OCI-LY7 (cell line): ENCODE measurements at regions not wholly inside any gene's neighbourhood (a gene's known extent, or its start where the extent isn't known, plus 50 kb on each side); places are given as distances from the start of the nearest gene placed in this dataset.

Source experiments
- BruUV-seq: library from RNA; stranded (reverse); fragments of 400-500 nt; replicated peaks from 2 replicates; lab custom pipeline; 2021; lab: Mats Ljungman, UMichigan
- CTCF ChIA-PET: fragments of 300-600 bp; sonication (Branson Sonifier 250); formaldehyde crosslinking; loops from one replicate; lab custom pipeline; 2022; ENCODE audit warnings: antibody characterized with exemption; ENCODE audit not compliant: unreplicated experiment; lab: Charles Lee
- POLR2A ChIA-PET: fragments of 300-600 bp; sonication (Branson Sonifier 250); formaldehyde crosslinking; loops from one replicate; lab custom pipeline; 2022; ENCODE audit warnings: antibody characterized with exemption; lab: Charles Lee
- DNase-seq: peaks from one replicate; pipeline ENCODE4 v3.0.0-alpha.2; 2015; ENCODE audit warnings: low spot score
- H2AFZ ChIP-seq: fragments of 200-600 bp; sonication (generic), shearing (Covaris generic); 2 replicates; pipeline ENCODE4 v1.6.1; 2014; ENCODE audit warnings: mild to moderate bottlenecking, antibody characterized with exemption, low read length, moderate library complexity
- H3K27ac ChIP-seq: fragments of 200-600 bp; sonication (generic); 2 replicates; pipeline ENCODE4 v1.5.1; 2014; ENCODE audit warnings: mixed run types, low read depth, mild to moderate bottlenecking, moderate library complexity, low read length, inconsistent platforms; ENCODE audit not compliant: poor library complexity, severe bottlenecking
- H3K36me3 ChIP-seq: fragments of 200-600 bp; sonication (generic); 2 replicates; pipeline ENCODE4 v1.6.1; 2014; ENCODE audit warnings: mild to moderate bottlenecking, antibody characterized with exemption, low read length, moderate library complexity, mixed read lengths; ENCODE audit not compliant: insufficient read depth
- H3K4me1 ChIP-seq: fragments of 200-600 bp; sonication (generic); 2 replicates; pipeline ENCODE4 v1.5.1; 2014; ENCODE audit warnings: mild to moderate bottlenecking, low read length; ENCODE audit not compliant: insufficient read depth, poor library complexity, severe bottlenecking
- H3K4me2 ChIP-seq: fragments of 200-600 bp; sonication (generic); 2 replicates; pipeline ENCODE4 v1.6.1; 2014; ENCODE audit warnings: mild to moderate bottlenecking, low read length
- H3K4me3 ChIP-seq: fragments of 200-600 bp; sonication (generic); 2 replicates; pipeline ENCODE4 v1.5.1; 2014; ENCODE audit warnings: mild to moderate bottlenecking, low read depth, low read length; ENCODE audit not compliant: poor library complexity, severe bottlenecking
- H3K79me2 ChIP-seq: fragments of 200-600 bp; sonication (generic); 2 replicates; pipeline ENCODE4 v1.6.1; 2016; ENCODE audit warnings: low read depth, mild to moderate bottlenecking, low read length, moderate library complexity, mixed read lengths; ENCODE audit not compliant: insufficient read depth
- H3K9me2 ChIP-seq: fragments of 200-600 bp; sonication (generic); 2 replicates; pipeline ENCODE4 v1.6.1; 2016; ENCODE audit warnings: mild to moderate bottlenecking, low read length, mixed read lengths; ENCODE audit not compliant: insufficient read depth
- H3K9me3 ChIP-seq: fragments of 200-600 bp; sonication (generic); 2 replicates; pipeline ENCODE4 v1.6.1; 2014; ENCODE audit warnings: mild to moderate bottlenecking, mixed run types, low read length, mixed read lengths
- H4K20me1 ChIP-seq: fragments of 200-600 bp; sonication (generic); 2 replicates; pipeline ENCODE4 v1.6.1; 2014; ENCODE audit warnings: mild to moderate bottlenecking, antibody characterized with exemption, low read length, moderate library complexity, mixed read lengths; ENCODE audit not compliant: insufficient read depth
- EZH2phosphoT487 ChIP-seq: fragments of 200-600 bp; sonication (generic); IDR thresholded peaks from 2 replicates; pipeline ENCODE4 v1.6.1; 2018; ENCODE audit warnings: low read depth, borderline replicate concordance, mild to moderate bottlenecking, mixed run types, antibody characterized with exemption, low read length, moderate library complexity, mixed read lengths
- intact Hi-C: fragments of 100-400 bp; cut with micrococcal nuclease; formaldehyde crosslinking; loops from one replicate; pipeline ENCODE4 v1.10.0; 2022; ENCODE audit not compliant: unreplicated experiment
- TF ChIP-seq, protein P1 (sequence below): fragments of 200-600 bp; sonication (generic); conservative IDR thresholded peaks from 2 replicates; pipeline ENCODE4 v1.5.1; 2014; ENCODE audit warnings: mild to moderate bottlenecking, antibody characterized with exemption, low read length, moderate library complexity, mixed read lengths

DNA sequence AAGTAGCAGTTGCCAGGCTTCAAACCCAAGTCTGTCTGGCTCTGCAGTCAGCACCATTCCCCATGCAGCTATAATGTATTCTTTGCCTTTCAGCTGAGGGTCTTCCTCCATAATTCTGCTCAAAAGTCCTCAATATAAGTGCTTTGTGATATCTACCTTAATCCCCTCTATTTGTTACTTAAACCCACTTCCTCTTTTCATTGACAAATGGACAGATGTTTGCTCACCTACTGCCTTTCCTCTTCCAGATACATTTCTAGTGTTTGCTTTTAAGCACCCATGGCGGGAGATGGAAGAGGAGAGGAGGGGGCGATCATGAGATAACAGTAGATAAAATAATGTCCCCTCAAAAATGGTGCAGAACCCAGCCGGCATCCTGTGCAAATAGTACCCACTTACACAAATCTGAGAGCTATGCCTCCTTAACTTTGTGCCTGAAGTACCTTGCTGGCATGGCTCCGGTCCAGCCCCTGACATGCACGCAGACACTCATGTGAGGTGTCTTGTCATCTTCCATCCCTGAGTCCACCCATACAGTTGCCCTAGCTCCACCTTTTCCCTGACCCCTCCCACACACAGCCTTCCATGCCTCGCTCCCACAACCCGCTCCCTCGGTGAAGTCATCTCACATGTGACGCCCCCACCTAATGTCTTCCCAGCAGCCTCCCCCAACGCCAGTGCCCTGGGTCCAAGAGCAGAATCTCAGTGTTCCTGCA is 109.6 kb downstream of the TRIM29 start:
- H4K20me1 ChIP-seq: no peaks in the 10 kb centered on the region
- intact Hi-C loops: no loop called here
- DNase-seq: no peak
- TF ChIP-seq EZH2phosphoT487: no peak
- TF ChIP-seq, protein P1, sequence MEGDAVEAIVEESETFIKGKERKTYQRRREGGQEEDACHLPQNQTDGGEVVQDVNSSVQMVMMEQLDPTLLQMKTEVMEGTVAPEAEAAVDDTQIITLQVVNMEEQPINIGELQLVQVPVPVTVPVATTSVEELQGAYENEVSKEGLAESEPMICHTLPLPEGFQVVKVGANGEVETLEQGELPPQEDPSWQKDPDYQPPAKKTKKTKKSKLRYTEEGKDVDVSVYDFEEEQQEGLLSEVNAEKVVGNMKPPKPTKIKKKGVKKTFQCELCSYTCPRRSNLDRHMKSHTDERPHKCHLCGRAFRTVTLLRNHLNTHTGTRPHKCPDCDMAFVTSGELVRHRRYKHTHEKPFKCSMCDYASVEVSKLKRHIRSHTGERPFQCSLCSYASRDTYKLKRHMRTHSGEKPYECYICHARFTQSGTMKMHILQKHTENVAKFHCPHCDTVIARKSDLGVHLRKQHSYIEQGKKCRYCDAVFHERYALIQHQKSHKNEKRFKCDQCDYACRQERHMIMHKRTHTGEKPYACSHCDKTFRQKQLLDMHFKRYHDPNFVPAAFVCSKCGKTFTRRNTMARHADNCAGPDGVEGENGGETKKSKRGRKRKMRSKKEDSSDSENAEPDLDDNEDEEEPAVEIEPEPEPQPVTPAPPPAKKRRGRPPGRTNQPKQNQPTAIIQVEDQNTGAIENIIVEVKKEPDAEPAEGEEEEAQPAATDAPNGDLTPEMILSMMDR: no peak
- no peaks in the 10 kb centered on the region for H3K79me2 ChIP-seq
- no peak overlapping the region for H3K4me2 ChIP-seq
- H3K36me3 ChIP-seq: no peaks in the 10 kb centered on the region
- no peaks in the 10 kb centered on the region for H3K9me3 ChIP-seq
- no peaks in the 10 kb centered on the region for H3K4me1 ChIP-seq
- no peaks in the 10 kb centered on the region for H3K9me2 ChIP-seq
- no peak overlapping the region for H3K4me3 ChIP-seq
- no peak overlapping the region for H3K27ac ChIP-seq
- BruUV-seq: no TSS peak
- CTCF ChIA-PET: no interaction called here
- H2AFZ ChIP-seq: no peak overlapping the region
- POLR2A ChIA-PET: no interaction called here

DNA sequence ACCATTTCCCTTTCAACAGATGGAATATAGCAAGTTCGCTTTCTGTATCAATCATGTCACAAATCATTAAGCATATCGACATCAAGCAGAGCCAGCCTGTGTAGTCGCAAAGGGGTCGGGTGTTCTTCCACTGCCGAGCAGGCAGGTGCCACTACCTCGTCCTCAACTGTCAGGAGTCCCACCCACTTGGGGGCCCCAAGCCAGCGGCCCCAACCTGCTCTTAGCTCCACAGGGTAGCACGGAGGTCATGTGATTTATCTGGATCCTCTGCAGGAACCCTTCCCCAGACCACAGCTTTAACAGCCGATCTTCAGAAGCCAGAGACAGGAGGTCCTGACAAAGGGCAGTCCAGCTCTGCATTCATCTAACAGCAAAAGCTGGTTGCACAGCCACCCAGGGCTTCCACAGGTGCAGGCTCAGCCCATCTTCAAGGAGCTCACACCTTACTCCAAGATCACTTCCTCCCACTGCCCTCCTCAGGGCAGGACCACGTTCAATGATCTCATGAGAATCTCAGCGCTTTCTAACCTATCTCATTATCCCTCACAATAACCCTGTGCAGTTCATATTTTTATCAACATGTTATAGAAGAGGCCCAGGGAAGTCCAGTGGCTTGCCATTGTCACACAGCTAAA is 110.2 kb downstream of the TRIM29 start:
- ChIA-PET POLR2A (interaction anchor here (0.6 kb wide), 1 partner anchor 444 kb away, joined by 3 read pairs; no protein-coding TSS in a partner anchor), CTCF (no interaction called here)
- Histone ChIP-seq H3K27ac (no peak overlapping the region), H3K4me1 (no peaks in the 10 kb centered on the region), H3K79me2 (no peaks in the 10 kb centered on the region), H3K4me2 (no peak overlapping the region), H3K9me2 (no peaks in the 10 kb centered on the region), H4K20me1 (no peaks in the 10 kb centered on the region), H3K36me3 (no peaks in the 10 kb centered on the region), H2AFZ (no peak overlapping the region), H3K4me3 (no peak overlapping the region), H3K9me3 (no peaks in the 10 kb centered on the region)
- intact Hi-C loops: no loop called here
- BruUV-seq: no TSS peak
- no peak for TF ChIP-seq EZH2phosphoT487
- TF ChIP-seq, protein P1: no peak
- DNase-seq: no peak
